Breast epithelium (tissue), 3 donors: ENCODE measurements at regions not wholly inside any gene's neighbourhood (a gene's known extent, or its start where the extent isn't known, plus 50 kb on each side); places are given as distances from the start of the nearest gene placed in this dataset.

Source experiments
- POLR2AphosphoS5 ChIP-seq, 3 donors: sonication (generic); formaldehyde crosslinking; IDR thresholded peaks; one replicate each; pipeline ENCODE4 v1.6.1; 2017; ENCODE audit warnings: antibody characterized with exemption in 3 of 3
- TF ChIP-seq, protein P1 (sequence below), 3 donors: fragments of 450-650 bp; IDR thresholded peaks; one replicate each; pipeline ENCODE4 v1.5.1; 2016 to 2017; ENCODE audit warnings: antibody characterized with exemption in 3 of 3, mild to moderate bottlenecking in 3 of 3, moderate library complexity in 3 of 3

DNA sequence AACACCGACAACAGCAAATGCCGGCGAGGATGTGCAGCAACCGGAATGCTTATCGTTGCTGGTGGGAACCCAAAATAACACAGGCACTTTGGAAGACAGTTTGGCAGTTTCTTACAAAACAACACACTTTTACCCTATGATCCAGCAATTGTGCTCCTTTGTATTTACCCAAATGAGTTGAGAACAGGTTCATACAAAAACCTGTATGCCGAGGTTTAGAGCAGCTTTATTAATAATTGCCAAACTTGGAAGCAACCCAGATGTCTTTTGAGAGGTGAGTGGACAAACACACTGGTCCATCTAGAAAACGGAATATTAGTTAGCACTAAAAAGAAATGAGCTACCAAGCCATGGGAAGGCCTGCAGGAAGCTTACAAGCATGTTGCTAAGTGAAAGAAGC lies 118.9 kb downstream of the CTTN start:
- no peak for TF ChIP-seq POLR2AphosphoS5 (IDR thresholded peaks at IDR 0.05)
- TF ChIP-seq, protein P1, sequence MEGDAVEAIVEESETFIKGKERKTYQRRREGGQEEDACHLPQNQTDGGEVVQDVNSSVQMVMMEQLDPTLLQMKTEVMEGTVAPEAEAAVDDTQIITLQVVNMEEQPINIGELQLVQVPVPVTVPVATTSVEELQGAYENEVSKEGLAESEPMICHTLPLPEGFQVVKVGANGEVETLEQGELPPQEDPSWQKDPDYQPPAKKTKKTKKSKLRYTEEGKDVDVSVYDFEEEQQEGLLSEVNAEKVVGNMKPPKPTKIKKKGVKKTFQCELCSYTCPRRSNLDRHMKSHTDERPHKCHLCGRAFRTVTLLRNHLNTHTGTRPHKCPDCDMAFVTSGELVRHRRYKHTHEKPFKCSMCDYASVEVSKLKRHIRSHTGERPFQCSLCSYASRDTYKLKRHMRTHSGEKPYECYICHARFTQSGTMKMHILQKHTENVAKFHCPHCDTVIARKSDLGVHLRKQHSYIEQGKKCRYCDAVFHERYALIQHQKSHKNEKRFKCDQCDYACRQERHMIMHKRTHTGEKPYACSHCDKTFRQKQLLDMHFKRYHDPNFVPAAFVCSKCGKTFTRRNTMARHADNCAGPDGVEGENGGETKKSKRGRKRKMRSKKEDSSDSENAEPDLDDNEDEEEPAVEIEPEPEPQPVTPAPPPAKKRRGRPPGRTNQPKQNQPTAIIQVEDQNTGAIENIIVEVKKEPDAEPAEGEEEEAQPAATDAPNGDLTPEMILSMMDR (IDR thresholded peaks at IDR 0.05) = no peak
